Ovary (tissue), 3 donors: ENCODE measurements at regions not wholly inside any gene's neighbourhood (a gene's known extent, or its start where the extent isn't known, plus 50 kb on each side); places are given as distances from the start of the nearest gene placed in this dataset.

Source experiments
- EP300 ChIP-seq: sonication (generic); formaldehyde crosslinking; IDR thresholded peaks from one replicate; pipeline ENCODE4 v1.6.1; 2017; ENCODE audit warnings: antibody characterized with exemption
- POLR2A ChIP-seq: fragments of 450-650 bp; IDR thresholded peaks from one replicate; pipeline ENCODE4 v1.6.1; 2017; ENCODE audit warnings: antibody characterized with exemption, mild to moderate bottlenecking, moderate library complexity
- TF ChIP-seq, protein P1 (sequence below), 3 donors: fragments of 450-650 bp in 2 of 3; fragments of 200-600 bp in 1 of 3; IDR thresholded peaks; one replicate each; pipeline versions ENCODE4 v1.5.1 to v1.8.0; 2016 to 2022; ENCODE audit warnings: antibody characterized with exemption in 3 of 3, mild to moderate bottlenecking in 1 of 3
- donor health status: DM: no; HTN: no; CAD: no.

DNA sequence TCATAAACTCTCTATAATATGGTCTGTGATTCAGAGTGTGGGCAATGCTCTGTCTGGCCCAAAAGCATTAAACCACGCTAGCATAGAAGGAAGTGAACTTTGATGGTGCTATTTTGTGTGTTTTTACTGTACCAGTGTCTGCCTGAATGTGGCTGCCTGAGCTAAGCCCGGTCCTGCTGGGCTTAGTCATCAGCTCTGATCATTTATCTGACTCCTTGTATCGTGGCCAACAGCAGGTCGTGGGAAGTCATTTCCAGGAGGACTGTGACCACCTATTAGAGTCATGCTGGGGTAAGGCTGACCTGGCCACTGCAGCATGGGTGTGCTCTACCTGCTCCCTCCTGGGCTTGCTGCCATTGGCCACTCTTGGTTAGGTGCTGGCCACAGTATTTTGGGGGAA is 239.1 kb upstream of the CEP162 start:
- TF ChIP-seq, protein P1, sequence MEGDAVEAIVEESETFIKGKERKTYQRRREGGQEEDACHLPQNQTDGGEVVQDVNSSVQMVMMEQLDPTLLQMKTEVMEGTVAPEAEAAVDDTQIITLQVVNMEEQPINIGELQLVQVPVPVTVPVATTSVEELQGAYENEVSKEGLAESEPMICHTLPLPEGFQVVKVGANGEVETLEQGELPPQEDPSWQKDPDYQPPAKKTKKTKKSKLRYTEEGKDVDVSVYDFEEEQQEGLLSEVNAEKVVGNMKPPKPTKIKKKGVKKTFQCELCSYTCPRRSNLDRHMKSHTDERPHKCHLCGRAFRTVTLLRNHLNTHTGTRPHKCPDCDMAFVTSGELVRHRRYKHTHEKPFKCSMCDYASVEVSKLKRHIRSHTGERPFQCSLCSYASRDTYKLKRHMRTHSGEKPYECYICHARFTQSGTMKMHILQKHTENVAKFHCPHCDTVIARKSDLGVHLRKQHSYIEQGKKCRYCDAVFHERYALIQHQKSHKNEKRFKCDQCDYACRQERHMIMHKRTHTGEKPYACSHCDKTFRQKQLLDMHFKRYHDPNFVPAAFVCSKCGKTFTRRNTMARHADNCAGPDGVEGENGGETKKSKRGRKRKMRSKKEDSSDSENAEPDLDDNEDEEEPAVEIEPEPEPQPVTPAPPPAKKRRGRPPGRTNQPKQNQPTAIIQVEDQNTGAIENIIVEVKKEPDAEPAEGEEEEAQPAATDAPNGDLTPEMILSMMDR (IDR thresholded peaks at IDR 0.05) = no peak
- TF ChIP-seq EP300 (no peak), POLR2A (no peak)
